ENCODE measurements at regions not wholly inside any gene's neighbourhood (a gene's known extent, or its start where the extent isn't known, plus 50 kb on each side); places are given as distances from the start of the nearest gene placed in this dataset.
"Not testable (repeated sequence)": the region's sequence is repeated elsewhere in the genome, so short reads cannot be mapped to it uniquely, and the experiment has no call there.

- Histone ChIP-seq H3K27me3 (ENCODE audit: insufficient read depth, low read length) (no peaks in the 10 kb centered on the region), H3K9me3 (ENCODE audit: insufficient read depth, low read depth, low read length) (no peaks in the 10 kb centered on the region), H3K27ac (ENCODE audit: low read depth, low read length) (no peak overlapping the region), H3K4me3 (ENCODE audit: low read length) (no peak overlapping the region), H3K9ac (ENCODE audit: low read depth, low read length) (no peak overlapping the region), H3K4me1 (ENCODE audit: insufficient read depth, low read length) (no peaks in the 10 kb centered on the region), H3K36me3 (ENCODE audit: insufficient read depth, low read length) (no peaks in the 10 kb centered on the region)
- WGBS: 91% methylated on average over 3 of the region's 3 CpGs
Measured at GRCh38 chr3:34511891-34512290, 713.5 kb downstream of the PDCD6IP start.

- H3K27ac ChIP-seq (ENCODE audit: low read depth, low read length); H3K9me3 ChIP-seq (ENCODE audit: insufficient read depth, low read depth, low read length); H3K4me1 ChIP-seq (ENCODE audit: insufficient read depth, low read length); H3K9ac ChIP-seq (ENCODE audit: low read depth, low read length); H3K4me3 ChIP-seq (ENCODE audit: low read length); H3K36me3 ChIP-seq (ENCODE audit: insufficient read depth, low read length); H3K27me3 ChIP-seq (ENCODE audit: insufficient read depth, low read length): not testable (repeated sequence)
- 93% methylated on average over 2 of the region's 2 CpGs for WGBS
Measured at GRCh38 chr3:34519008-34519407, 720.6 kb downstream of the PDCD6IP start.

DNA sequence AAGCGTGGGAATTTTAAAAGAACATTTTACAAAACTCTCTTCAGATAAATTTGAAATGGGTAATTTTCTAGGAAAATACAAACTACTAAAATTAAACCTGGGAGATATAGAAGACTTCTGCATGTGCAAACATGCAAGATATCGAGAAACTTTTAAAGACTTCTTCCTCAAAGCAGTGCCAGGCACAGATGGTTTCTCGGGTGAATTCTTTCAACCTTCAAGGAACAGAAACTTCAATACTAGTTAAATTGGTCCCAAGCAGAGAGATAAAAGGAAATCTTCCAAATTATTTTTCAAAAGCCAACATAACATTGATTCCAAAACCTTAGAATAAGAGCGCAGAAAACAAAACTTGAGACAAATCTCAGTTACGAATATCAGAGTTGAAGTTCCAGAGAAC is 732.7 kb downstream of the PDCD6IP start:
- Histone ChIP-seq H3K9ac (ENCODE audit: low read depth, low read length) (no peak overlapping the region), H3K27me3 (ENCODE audit: insufficient read depth, low read length) (no peaks in the 10 kb centered on the region), H3K4me3 (ENCODE audit: low read length) (no peak overlapping the region), H3K4me1 (ENCODE audit: insufficient read depth, low read length) (no peaks in the 10 kb centered on the region), H3K27ac (ENCODE audit: low read depth, low read length) (no peak overlapping the region), H3K36me3 (ENCODE audit: insufficient read depth, low read length) (no peaks in the 10 kb centered on the region), H3K9me3 (ENCODE audit: insufficient read depth, low read depth, low read length) (no peaks in the 10 kb centered on the region)
- WGBS: 98% methylated on average over 4 of the region's 5 CpGs

- Histone ChIP-seq H3K4me1 (ENCODE audit: insufficient read depth, low read length) (no peaks in the 10 kb centered on the region), H3K36me3 (ENCODE audit: insufficient read depth, low read length) (no peaks in the 10 kb centered on the region), H3K27me3 (ENCODE audit: insufficient read depth, low read length) (no peaks in the 10 kb centered on the region), H3K4me3 (ENCODE audit: low read length) (no peak overlapping the region), H3K9me3 (ENCODE audit: insufficient read depth, low read depth, low read length) (no peaks in the 10 kb centered on the region), H3K27ac (ENCODE audit: low read depth, low read length) (no peak overlapping the region), H3K9ac (ENCODE audit: low read depth, low read length) (no peak overlapping the region)
- WGBS: 93% methylated on average over 2 of the region's 2 CpGs
Measured at GRCh38 chr3:34533451-34533850, 735.0 kb downstream of the PDCD6IP start.

- WGBS: 100% methylated on average over 1 of the region's 1 CpG
- Histone ChIP-seq H3K9me3 (ENCODE audit: insufficient read depth, low read depth, low read length) (no peaks in the 10 kb centered on the region), H3K4me3 (ENCODE audit: low read length) (no peak overlapping the region), H3K27ac (ENCODE audit: low read depth, low read length) (no peak overlapping the region), H3K4me1 (ENCODE audit: insufficient read depth, low read length) (no peaks in the 10 kb centered on the region), H3K27me3 (ENCODE audit: insufficient read depth, low read length) (no peaks in the 10 kb centered on the region), H3K9ac (ENCODE audit: low read depth, low read length) (no peak overlapping the region), H3K36me3 (ENCODE audit: insufficient read depth, low read length) (no peaks in the 10 kb centered on the region)
Measured at GRCh38 chr3:34534013-34534412, 735.6 kb downstream of the PDCD6IP start.

- Histone ChIP-seq H3K27me3 (ENCODE audit: insufficient read depth, low read length) (no peaks in the 10 kb centered on the region), H3K9me3 (ENCODE audit: insufficient read depth, low read depth, low read length) (no peaks in the 10 kb centered on the region), H3K27ac (ENCODE audit: low read depth, low read length) (no peak overlapping the region), H3K36me3 (ENCODE audit: insufficient read depth, low read length) (no peaks in the 10 kb centered on the region), H3K4me3 (ENCODE audit: low read length) (no peak overlapping the region), H3K4me1 (ENCODE audit: insufficient read depth, low read length) (no peaks in the 10 kb centered on the region), H3K9ac (ENCODE audit: low read depth, low read length) (no peak overlapping the region)
- WGBS: 92% methylated on average over 4 of the region's 4 CpGs
Measured at GRCh38 chr3:34544136-34544535, 745.7 kb downstream of the PDCD6IP start.

GRCh38 chr3:34547297-34547920 is 749.0 kb downstream of the PDCD6IP start:
- H3K9ac ChIP-seq (ENCODE audit: low read depth, low read length): no peak overlapping the region
- H3K4me1 ChIP-seq (ENCODE audit: insufficient read depth, low read length): no peaks in the 10 kb centered on the region
- H3K9me3 ChIP-seq (ENCODE audit: insufficient read depth, low read depth, low read length): no peaks in the 10 kb centered on the region
- H3K4me3 ChIP-seq (ENCODE audit: low read length): no peak overlapping the region
- H3K36me3 ChIP-seq (ENCODE audit: insufficient read depth, low read length): no peaks in the 10 kb centered on the region
- 91% methylated on average over 2 of the region's 2 CpGs for WGBS
- no peak overlapping the region for H3K27ac ChIP-seq (ENCODE audit: low read depth, low read length)
- H3K27me3 ChIP-seq (ENCODE audit: insufficient read depth, low read length): no peaks in the 10 kb centered on the region

DNA sequence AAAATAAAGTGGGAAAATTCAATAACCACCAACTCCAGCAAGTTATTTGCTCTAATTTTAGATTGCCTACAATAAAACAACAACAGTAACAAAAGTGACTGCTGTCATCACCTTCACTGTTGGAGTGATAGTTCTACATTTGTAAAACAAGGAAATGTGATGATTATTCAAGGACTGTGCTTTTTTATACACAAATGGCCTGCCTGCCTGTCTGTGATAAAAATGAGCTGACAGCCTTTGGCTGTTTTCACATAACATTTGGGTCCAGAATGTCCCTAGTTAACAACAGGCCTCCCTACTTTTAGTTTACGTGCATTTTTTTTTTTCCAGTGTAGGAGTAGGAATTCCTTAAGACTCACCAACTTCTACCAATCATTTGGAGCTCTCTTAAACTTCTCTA is 768.8 kb downstream of the PDCD6IP start:
- H3K36me3 ChIP-seq (ENCODE audit: insufficient read depth, low read length): no peaks in the 10 kb centered on the region
- H3K27ac ChIP-seq (ENCODE audit: low read depth, low read length): no peak overlapping the region
- WGBS: no CpG with 5 or more reads among the region's 1 CpG
- peaks cover 5% of the 10 kb centered on the region; the same call in 1 of the 2 replicates for H3K9me3 ChIP-seq (ENCODE audit: insufficient read depth, low read depth, low read length)
- H3K4me3 ChIP-seq (ENCODE audit: low read length): no peak overlapping the region
- no peaks in the 10 kb centered on the region for H3K27me3 ChIP-seq (ENCODE audit: insufficient read depth, low read length)
- H3K4me1 ChIP-seq (ENCODE audit: insufficient read depth, low read length): peaks cover 3% of the 10 kb centered on the region; the same call in 1 of the 2 replicates
- H3K9ac ChIP-seq (ENCODE audit: low read depth, low read length): no peak overlapping the region

DNA sequence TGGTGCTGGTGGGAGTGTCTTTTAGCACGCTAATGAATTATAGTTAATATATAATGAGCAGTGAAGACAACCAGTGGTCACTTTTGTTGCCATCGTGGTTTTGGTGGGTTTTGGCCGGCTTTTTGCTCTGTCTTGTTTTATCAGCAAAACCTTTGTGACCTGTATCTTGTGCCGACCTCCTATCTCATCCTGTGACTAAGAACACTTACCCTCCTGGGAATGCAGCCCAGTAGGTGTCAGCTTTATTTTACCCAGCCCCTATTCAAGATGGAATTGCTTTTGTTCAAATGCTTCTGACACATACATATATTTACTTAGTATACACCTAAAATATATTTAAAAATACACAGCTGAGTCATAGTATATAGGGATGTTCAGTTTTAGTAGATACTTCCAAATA is 770.3 kb downstream of the PDCD6IP start:
- H3K4me3 ChIP-seq (ENCODE audit: low read length): no peak overlapping the region
- H3K9me3 ChIP-seq (ENCODE audit: insufficient read depth, low read depth, low read length): peaks cover 5% of the 10 kb centered on the region; the same call in 1 of the 2 replicates
- WGBS: 87% methylated on average over 4 of the region's 4 CpGs
- no peaks in the 10 kb centered on the region for H3K27me3 ChIP-seq (ENCODE audit: insufficient read depth, low read length)
- no peaks in the 10 kb centered on the region for H3K36me3 ChIP-seq (ENCODE audit: insufficient read depth, low read length)
- no peak overlapping the region for H3K9ac ChIP-seq (ENCODE audit: low read depth, low read length)
- H3K27ac ChIP-seq (ENCODE audit: low read depth, low read length): no peak overlapping the region
- H3K4me1 ChIP-seq (ENCODE audit: insufficient read depth, low read length): peaks cover 3% of the 10 kb centered on the region; the same call in 1 of the 2 replicates

- H3K36me3 ChIP-seq (ENCODE audit: insufficient read depth, low read length): no peaks in the 10 kb centered on the region
- H3K4me1 ChIP-seq (ENCODE audit: insufficient read depth, low read length): peaks cover 3% of the 10 kb centered on the region; the same call in 1 of the 2 replicates
- no peak overlapping the region for H3K4me3 ChIP-seq (ENCODE audit: low read length)
- H3K9ac ChIP-seq (ENCODE audit: low read depth, low read length): no peak overlapping the region
- 0 out of 2 replicates have a peak, but pooled peaks cover 5% of the 10 kb centered on the region for H3K9me3 ChIP-seq (ENCODE audit: insufficient read depth, low read depth, low read length)
- no peak overlapping the region for H3K27ac ChIP-seq (ENCODE audit: low read depth, low read length)
- WGBS: no CpG with 5 or more reads among the region's 1 CpG
- no peaks in the 10 kb centered on the region for H3K27me3 ChIP-seq (ENCODE audit: insufficient read depth, low read length)
Measured at GRCh38 chr3:34569437-34569836, 771.0 kb downstream of the PDCD6IP start.

GRCh38 chr3:34570916-34571705 is 772.7 kb downstream of the PDCD6IP start:
- Histone ChIP-seq H3K27ac (ENCODE audit: low read depth, low read length) (no peak overlapping the region), H3K27me3 (ENCODE audit: insufficient read depth, low read length) (no peaks in the 10 kb centered on the region), H3K9me3 (ENCODE audit: insufficient read depth, low read depth, low read length) (no peaks in the 10 kb centered on the region), H3K9ac (ENCODE audit: low read depth, low read length) (no peak overlapping the region), H3K36me3 (ENCODE audit: insufficient read depth, low read length) (no peaks in the 10 kb centered on the region), H3K4me1 (ENCODE audit: insufficient read depth, low read length) (peaks cover 3% of the 10 kb centered on the region; the same call in 1 of the 2 replicates), H3K4me3 (ENCODE audit: low read length) (no peak overlapping the region)
- WGBS: 83% methylated on average over 4 of the region's 4 CpGs

Measured in HUES64 (cell line).